ENCODE measurements at regions not wholly inside any gene's neighbourhood (a gene's known extent, or its start where the extent isn't known, plus 50 kb on each side); places are given as distances from the start of the nearest gene placed in this dataset.

- TF ChIP-seq CTCF (conservative IDR thresholded peaks at IDR 0.05; ENCODE audit: low read depth, low read length) = no peak
- no peak for TF ChIP-seq EZH2 (IDR thresholded peaks at IDR 0.05; ENCODE audit: low read length, unreplicated experiment)
- no peak for TF ChIP-seq EZH2phosphoT487 (IDR thresholded peaks at IDR 0.05; ENCODE audit: borderline replicate concordance, low read length)
Observed at GRCh38 chr10:78362406-78363022, 328.9 kb downstream of the RPS24 start.

Measured in PC-3 (cell line).